WTC11 (cell line): ENCODE measurements at regions not wholly inside any gene's neighbourhood (a gene's known extent, or its start where the extent isn't known, plus 50 kb on each side); places are given as distances from the start of the nearest gene placed in this dataset.

Experiments used
- ATF1 ChIP-seq: sonication (generic); formaldehyde crosslinking; IDR thresholded peaks from 2 replicates; pipeline ENCODE4 v1.8.1; 2023; ENCODE audit warnings: mild to moderate bottlenecking, moderate library complexity, missing genetic modification reagents
- CREM ChIP-seq: sonication (generic); formaldehyde crosslinking; IDR thresholded peaks from 2 replicates; pipeline ENCODE4 v1.8.1; 2022; ENCODE audit warnings: mild to moderate bottlenecking, missing genetic modification reagents, moderate library complexity
- CTCF ChIP-seq: fragments of 200-600 bp; IDR thresholded peaks from 2 replicates; pipeline ENCODE4 v1.8.0; 2022; ENCODE audit warnings: antibody characterized with exemption
- JUN ChIP-seq: sonication (generic); formaldehyde crosslinking; IDR thresholded peaks from 2 replicates; pipeline ENCODE4 v1.8.0; 2023; ENCODE audit warnings: mild to moderate bottlenecking, missing genetic modification reagents
- USF2 ChIP-seq: sonication (generic); formaldehyde crosslinking; IDR thresholded peaks from 2 replicates; pipeline ENCODE4 v1.8.1; 2023; ENCODE audit warnings: mild to moderate bottlenecking, missing genetic modification reagents, moderate library complexity
- TF ChIP-seq, protein P1 (sequence below): sonication (generic); formaldehyde crosslinking; IDR thresholded peaks from 2 replicates; pipeline ENCODE4 v1.8.0; 2022; ENCODE audit warnings: mild to moderate bottlenecking, missing genetic modification reagents

DNA sequence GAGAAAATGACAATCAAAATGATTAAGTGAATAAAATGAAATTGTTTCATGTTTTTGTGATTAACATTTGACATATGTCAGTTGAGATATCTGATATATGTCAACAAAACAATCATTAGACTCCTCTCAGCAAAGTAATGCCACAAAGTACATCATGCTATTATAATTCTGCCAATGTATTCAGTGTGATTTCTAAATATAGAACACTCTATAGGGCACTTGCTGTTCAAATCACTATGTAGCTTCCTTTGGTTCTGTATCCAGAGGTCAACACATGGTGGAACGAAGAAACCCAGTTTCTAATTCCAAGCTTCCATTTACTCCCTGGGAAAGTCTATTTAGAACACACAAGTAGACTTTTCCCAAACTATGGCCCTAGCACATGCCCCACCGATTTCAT lies 227.5 kb upstream of the FAM83B start:
- TF ChIP-seq, protein P1, sequence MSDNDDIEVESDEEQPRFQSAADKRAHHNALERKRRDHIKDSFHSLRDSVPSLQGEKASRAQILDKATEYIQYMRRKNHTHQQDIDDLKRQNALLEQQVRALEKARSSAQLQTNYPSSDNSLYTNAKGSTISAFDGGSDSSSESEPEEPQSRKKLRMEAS, result no peak
- TF ChIP-seq CREM (CRISPR knock-in tag) (no peak), CTCF (no peak), ATF1 (CRISPR knock-in tag) (no peak), JUN (no peak), USF2 (CRISPR knock-in tag) (no peak)
